Stimulated activated CD8-positive, alpha-beta memory T cell treated with anti-CD3 and anti-CD28 coated beads, Interleukin-4, amount 100 ng/mL, for 4 hours (primary cell): ENCODE measurements at regions not wholly inside any gene's neighbourhood (a gene's known extent, or its start where the extent isn't known, plus 50 kb on each side); places are given as distances from the start of the nearest gene placed in this dataset.
"Not testable (repeated sequence)": the region's sequence is repeated elsewhere in the genome, so short reads cannot be mapped to it uniquely, and the experiment has no call there.

ENCODE experiments used
- DNase-seq, 2 donors: peaks; one replicate each; pipeline ENCODE4 v3.0.0-alpha.2; 2020; ENCODE audit warnings: low read depth in 2 of 2, low spot score in 1 of 2

- no peak for DNase-seq
Measured at GRCh38 chr12:31906557-31907301, 52.5 kb upstream of the RESF1 start.

- no peak for DNase-seq
Measured at GRCh38 chr12:31903025-31903424, 56.2 kb upstream of the RESF1 start.

- no peak for DNase-seq
Measured at GRCh38 chr12:31900271-31900670, 58.9 kb upstream of the RESF1 start.

- no peak for DNase-seq
Measured at GRCh38 chr12:31899109-31899508, 60.1 kb upstream of the RESF1 start.

GRCh38 chr12:31897781-31898503 is 61.3 kb upstream of the RESF1 start:
- DNase-seq = peak in 1 of 2 donors; percentile 19

GRCh38 chr12:31897092-31897491 is 62.1 kb upstream of the RESF1 start:
- DNase-seq = not testable (repeated sequence)

- DNase-seq = peak; percentile 66 to 77
Measured at GRCh38 chr12:31896514-31897039, 62.6 kb upstream of the RESF1 start.

- no peak for DNase-seq
Measured at GRCh38 chr12:31895449-31896150, 63.6 kb upstream of the RESF1 start.

GRCh38 chr12:31890295-31891285 is 68.6 kb upstream of the RESF1 start:
- DNase-seq = no peak

GRCh38 chr12:31887109-31887811 is 72.0 kb upstream of the RESF1 start:
- no peak for DNase-seq

- not testable (repeated sequence) for DNase-seq
Measured at GRCh38 chr12:31882682-31883081, 76.5 kb upstream of the RESF1 start.

GRCh38 chr12:31880340-31880739 is 78.9 kb upstream of the RESF1 start:
- no peak for DNase-seq

GRCh38 chr12:31877884-31878283 is 81.3 kb upstream of the RESF1 start:
- no peak for DNase-seq

GRCh38 chr12:31876568-31877424 is 82.4 kb upstream of the RESF1 start:
- no peak for DNase-seq

GRCh38 chr12:31875609-31875964 is 83.6 kb upstream of the RESF1 start:
- no peak for DNase-seq

- DNase-seq = peak; percentile 31 to 56
Measured at GRCh38 chr12:31874961-31875608, 84.1 kb upstream of the RESF1 start.

GRCh38 chr12:31872831-31873604 is 86.2 kb upstream of the RESF1 start:
- DNase-seq = no peak

GRCh38 chr12:31869972-31870371 is 89.2 kb upstream of the RESF1 start:
- DNase-seq = no peak
